ENCODE measurements at regions not wholly inside any gene's neighbourhood (a gene's known extent, or its start where the extent isn't known, plus 50 kb on each side); places are given as distances from the start of the nearest gene placed in this dataset.

GRCh38 chr2:17337507-17337906, 180.7 kb downstream of the RAD51AP2 start:
- Mint-ChIP-seq H3K27ac (no peak overlapping the region), H3K36me3 (ENCODE audit: low read depth) (no peaks in the 10 kb centered on the region), H3K9me3 (peaks cover 2% of the 10 kb centered on the region), H3K27me3 (no peaks in the 10 kb centered on the region), H3K4me1 (no peaks in the 10 kb centered on the region), H3K4me3 (no peak overlapping the region)
- ChIA-PET POLR2A (no interaction called here), CTCF (no interaction called here)
- DNase-seq = no peak

GRCh38 chr2:17336458-17336857, 181.8 kb downstream of the RAD51AP2 start:
- no peak for DNase-seq
- POLR2A ChIA-PET = no interaction called here
- no peaks in the 10 kb centered on the region for H3K36me3 Mint-ChIP-seq (ENCODE audit: low read depth)
- H3K27me3 Mint-ChIP-seq = no peaks in the 10 kb centered on the region
- CTCF ChIA-PET = no interaction called here
- no peaks in the 10 kb centered on the region for H3K9me3 Mint-ChIP-seq
- H3K4me3 Mint-ChIP-seq = no peak overlapping the region
- H3K4me1 Mint-ChIP-seq = no peaks in the 10 kb centered on the region
- H3K27ac Mint-ChIP-seq = no peak overlapping the region

GRCh38 chr2:17334300-17334699, 183.9 kb downstream of the RAD51AP2 start:
- no peaks in the 10 kb centered on the region for H3K27me3 Mint-ChIP-seq
- no peaks in the 10 kb centered on the region for H3K4me1 Mint-ChIP-seq
- ChIA-PET CTCF (no interaction called here), POLR2A (no interaction called here)
- no peak overlapping the region for H3K4me3 Mint-ChIP-seq
- H3K9me3 Mint-ChIP-seq = no peaks in the 10 kb centered on the region
- H3K36me3 Mint-ChIP-seq (ENCODE audit: low read depth) = no peaks in the 10 kb centered on the region
- no peak for DNase-seq
- no peak overlapping the region for H3K27ac Mint-ChIP-seq

GRCh38 chr2:17331636-17332035, 186.6 kb downstream of the RAD51AP2 start:
- Mint-ChIP-seq H3K27ac (no peak overlapping the region), H3K36me3 (ENCODE audit: low read depth) (no peaks in the 10 kb centered on the region), H3K4me1 (no peaks in the 10 kb centered on the region), H3K9me3 (no peaks in the 10 kb centered on the region), H3K27me3 (no peaks in the 10 kb centered on the region), H3K4me3 (no peak overlapping the region)
- POLR2A ChIA-PET = no interaction called here
- no peak for DNase-seq
- CTCF ChIA-PET = no interaction called here

GRCh38 chr2:17328161-17328560, 190.1 kb downstream of the RAD51AP2 start:
- Mint-ChIP-seq H3K4me3 (no peak overlapping the region), H3K4me1 (no peaks in the 10 kb centered on the region)

GRCh38 chr2:17327649-17328048, 190.6 kb downstream of the RAD51AP2 start:
- Mint-ChIP-seq H3K36me3 (ENCODE audit: low read depth) (no peaks in the 10 kb centered on the region), H3K9me3 (no peaks in the 10 kb centered on the region), H3K27ac (no peak overlapping the region), H3K4me1 (no peaks in the 10 kb centered on the region), H3K27me3 (no peaks in the 10 kb centered on the region), H3K4me3 (no peak overlapping the region)
- DNase-seq = no peak
- ChIA-PET POLR2A (no interaction called here), CTCF (interaction anchor here (0.6 kb wide), 1 partner anchor 12 kb away, joined by 3 read pairs; no protein-coding TSS in a partner anchor)

More at GRCh38 chr2:17328161-17328560, 190.1 kb downstream of the RAD51AP2 start:
- no peaks in the 10 kb centered on the region for H3K9me3 Mint-ChIP-seq
- H3K27me3 Mint-ChIP-seq = no peaks in the 10 kb centered on the region
- H3K36me3 Mint-ChIP-seq (ENCODE audit: low read depth) = no peaks in the 10 kb centered on the region
- H3K27ac Mint-ChIP-seq = no peak overlapping the region
- ChIA-PET POLR2A (no interaction called here), CTCF (interaction anchor here (0.6 kb wide), 1 partner anchor 12 kb away, joined by 3 read pairs; no protein-coding TSS in a partner anchor)
- no peak for DNase-seq

- DNase-seq = no peak
- H3K27ac Mint-ChIP-seq = no peak overlapping the region
- POLR2A ChIA-PET = no interaction called here
- no peaks in the 10 kb centered on the region for H3K36me3 Mint-ChIP-seq (ENCODE audit: low read depth)
- no peaks in the 10 kb centered on the region for H3K4me1 Mint-ChIP-seq
- no peaks in the 10 kb centered on the region for H3K9me3 Mint-ChIP-seq
- CTCF ChIA-PET = no interaction called here
- H3K4me3 Mint-ChIP-seq = no peak overlapping the region
- no peaks in the 10 kb centered on the region for H3K27me3 Mint-ChIP-seq
These were observed 191.5 kb downstream of the RAD51AP2 start for GRCh38 chr2:17326717-17327116.

GRCh38 chr2:17323697-17324096, 194.5 kb downstream of the RAD51AP2 start:
- no peaks in the 10 kb centered on the region for H3K27me3 Mint-ChIP-seq
- no peaks in the 10 kb centered on the region for H3K9me3 Mint-ChIP-seq
- no peak for DNase-seq
- H3K36me3 Mint-ChIP-seq (ENCODE audit: low read depth) = no peaks in the 10 kb centered on the region
- ChIA-PET CTCF (no interaction called here), POLR2A (no interaction called here)
- H3K4me1 Mint-ChIP-seq = no peaks in the 10 kb centered on the region
- no peak overlapping the region for H3K27ac Mint-ChIP-seq
- H3K4me3 Mint-ChIP-seq = no peak overlapping the region

GRCh38 chr2:17322461-17322860, 195.8 kb downstream of the RAD51AP2 start:
- DNase-seq = no peak
- Mint-ChIP-seq H3K9me3 (no peaks in the 10 kb centered on the region), H3K4me1 (no peaks in the 10 kb centered on the region), H3K27me3 (no peaks in the 10 kb centered on the region), H3K36me3 (ENCODE audit: low read depth) (no peaks in the 10 kb centered on the region), H3K4me3 (no peak overlapping the region), H3K27ac (no peak overlapping the region)
- ChIA-PET POLR2A (no interaction called here), CTCF (interaction anchor here (1.3 kb wide), 1 partner anchor 12 kb away, joined by 3 read pairs; no protein-coding TSS in a partner anchor)

GRCh38 chr2:17319090-17319489, 199.2 kb downstream of the RAD51AP2 start:
- Mint-ChIP-seq H3K27ac (no peak overlapping the region), H3K9me3 (no peaks in the 10 kb centered on the region), H3K4me3 (no peak overlapping the region), H3K36me3 (ENCODE audit: low read depth) (no peaks in the 10 kb centered on the region), H3K4me1 (no peaks in the 10 kb centered on the region), H3K27me3 (no peaks in the 10 kb centered on the region)
- no peak for DNase-seq
- ChIA-PET CTCF (no interaction called here), POLR2A (no interaction called here)

GRCh38 chr2:17318013-17318412, 200.2 kb downstream of the RAD51AP2 start:
- H3K27ac Mint-ChIP-seq = no peak overlapping the region
- H3K36me3 Mint-ChIP-seq (ENCODE audit: low read depth) = no peaks in the 10 kb centered on the region
- POLR2A ChIA-PET = no interaction called here
- no peaks in the 10 kb centered on the region for H3K4me1 Mint-ChIP-seq
- no peak overlapping the region for H3K4me3 Mint-ChIP-seq
- no peak for DNase-seq
- H3K9me3 Mint-ChIP-seq = no peaks in the 10 kb centered on the region
- CTCF ChIA-PET = no interaction called here
- no peaks in the 10 kb centered on the region for H3K27me3 Mint-ChIP-seq

GRCh38 chr2:17317439-17317976, 200.7 kb downstream of the RAD51AP2 start:
- H3K4me3 Mint-ChIP-seq = no peak overlapping the region

GRCh38 chr2:17313261-17313660, 205.0 kb downstream of the RAD51AP2 start:
- peaks cover 4% of the 10 kb centered on the region for H3K27me3 Mint-ChIP-seq
- ChIA-PET POLR2A (no interaction called here), CTCF (no interaction called here)
- peaks cover 8% of the 10 kb centered on the region for H3K4me1 Mint-ChIP-seq
- no peaks in the 10 kb centered on the region for H3K36me3 Mint-ChIP-seq (ENCODE audit: low read depth)
- H3K9me3 Mint-ChIP-seq = no peaks in the 10 kb centered on the region
- no peak for DNase-seq
- no peak overlapping the region for H3K4me3 Mint-ChIP-seq
- H3K27ac Mint-ChIP-seq = no peak overlapping the region

More at GRCh38 chr2:17317439-17317976, 200.7 kb downstream of the RAD51AP2 start:
- ChIA-PET CTCF (no interaction called here), POLR2A (no interaction called here)
- Mint-ChIP-seq H3K27me3 (no peaks in the 10 kb centered on the region), H3K4me1 (no peaks in the 10 kb centered on the region), H3K36me3 (ENCODE audit: low read depth) (no peaks in the 10 kb centered on the region), H3K27ac (no peak overlapping the region), H3K9me3 (no peaks in the 10 kb centered on the region)
- no peak for DNase-seq

GRCh38 chr2:17311771-17312511, 206.3 kb downstream of the RAD51AP2 start:
- Mint-ChIP-seq H3K9me3 (no peaks in the 10 kb centered on the region), H3K27ac (no peak overlapping the region), H3K36me3 (ENCODE audit: low read depth) (no peaks in the 10 kb centered on the region), H3K4me3 (no peak overlapping the region), H3K4me1 (peaks cover 8% of the 10 kb centered on the region), H3K27me3 (peaks cover 4% of the 10 kb centered on the region)
- CTCF ChIA-PET = interaction anchor here (0.8 kb wide), 1 partner anchor 19 kb away, joined by 3 read pairs; no protein-coding TSS in a partner anchor
- POLR2A ChIA-PET = no interaction called here
- no peak for DNase-seq

All from activated CD4-positive, alpha-beta T cell treated with anti-CD3 and anti-CD28 coated beads, Interleukin-2, amount 10 ng/mL, durations not matched to agents 7 days and 5 days (primary cell).